ENCODE measurements at regions not wholly inside any gene's neighbourhood (a gene's known extent, or its start where the extent isn't known, plus 50 kb on each side); places are given as distances from the start of the nearest gene placed in this dataset.

GRCh38 chr12:62162214-62162613 lies 98.0 kb upstream of the USP15 start:
- H3K4me1 ChIP-seq (ENCODE audit: insufficient read depth): no peaks in the 10 kb centered on the region
- no peaks in the 10 kb centered on the region for H4K20me1 ChIP-seq (ENCODE audit: insufficient read depth, poor library complexity, severe bottlenecking)
- H3K4me2 ChIP-seq: no peak overlapping the region
- H3K4me3 ChIP-seq: no peak overlapping the region
- H3K9me3 ChIP-seq (ENCODE audit: low read depth): no peaks in the 10 kb centered on the region
- H2AFZ ChIP-seq: no peak overlapping the region
- TF ChIP-seq, protein P1, sequence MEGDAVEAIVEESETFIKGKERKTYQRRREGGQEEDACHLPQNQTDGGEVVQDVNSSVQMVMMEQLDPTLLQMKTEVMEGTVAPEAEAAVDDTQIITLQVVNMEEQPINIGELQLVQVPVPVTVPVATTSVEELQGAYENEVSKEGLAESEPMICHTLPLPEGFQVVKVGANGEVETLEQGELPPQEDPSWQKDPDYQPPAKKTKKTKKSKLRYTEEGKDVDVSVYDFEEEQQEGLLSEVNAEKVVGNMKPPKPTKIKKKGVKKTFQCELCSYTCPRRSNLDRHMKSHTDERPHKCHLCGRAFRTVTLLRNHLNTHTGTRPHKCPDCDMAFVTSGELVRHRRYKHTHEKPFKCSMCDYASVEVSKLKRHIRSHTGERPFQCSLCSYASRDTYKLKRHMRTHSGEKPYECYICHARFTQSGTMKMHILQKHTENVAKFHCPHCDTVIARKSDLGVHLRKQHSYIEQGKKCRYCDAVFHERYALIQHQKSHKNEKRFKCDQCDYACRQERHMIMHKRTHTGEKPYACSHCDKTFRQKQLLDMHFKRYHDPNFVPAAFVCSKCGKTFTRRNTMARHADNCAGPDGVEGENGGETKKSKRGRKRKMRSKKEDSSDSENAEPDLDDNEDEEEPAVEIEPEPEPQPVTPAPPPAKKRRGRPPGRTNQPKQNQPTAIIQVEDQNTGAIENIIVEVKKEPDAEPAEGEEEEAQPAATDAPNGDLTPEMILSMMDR (IDR thresholded peaks at IDR 0.05; ENCODE audit: poor library complexity): no peak
- TF ChIP-seq EZH2 (IDR thresholded peaks at IDR 0.05; ENCODE audit: borderline replicate concordance) (no peak), EZH2phosphoT487 (IDR thresholded peaks at IDR 0.05; ENCODE audit: low read depth, severe bottlenecking, unreplicated experiment) (no peak)
- H3K36me3 ChIP-seq (replicated peaks; ENCODE audit: insufficient read depth, low read depth): no peaks in the 10 kb centered on the region
- H3K79me2 ChIP-seq: no peaks in the 10 kb centered on the region
- no peak overlapping the region for H3K27ac ChIP-seq
- peaks cover 3% of the 10 kb centered on the region for H3K27me3 ChIP-seq
- DNase-seq (ENCODE audit: low spot score): no peak
- WGBS (ENCODE audit: low lambda C conversion rate, missing lambda C conversion rate): 84% methylated on average over 2 of the region's 2 CpGs
- no peaks in the 10 kb centered on the region for H3K9me2 ChIP-seq (replicated peaks; ENCODE audit: insufficient read depth)

DNA sequence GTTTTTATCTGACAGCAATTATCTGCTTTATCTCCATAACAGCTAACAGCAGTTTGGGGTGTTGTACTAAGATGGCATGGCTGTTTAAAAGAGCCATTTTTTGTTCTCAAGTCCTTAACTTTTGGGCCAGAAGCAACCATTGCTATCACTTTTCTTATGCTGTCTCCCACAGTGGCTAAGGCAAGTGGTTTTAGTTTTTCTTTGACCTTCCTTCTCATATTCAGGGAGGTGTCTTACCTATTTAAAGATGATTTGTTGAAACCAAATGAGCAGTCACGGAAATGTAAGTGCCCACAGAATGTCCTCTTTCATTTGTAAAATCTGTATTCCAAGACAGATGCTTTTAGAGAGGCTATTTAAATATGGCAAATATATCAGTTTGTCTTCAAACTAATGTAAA lies 96.8 kb upstream of the USP15 start:
- no peak overlapping the region for H3K4me3 ChIP-seq
- no peaks in the 10 kb centered on the region for H3K9me3 ChIP-seq (ENCODE audit: low read depth)
- no peak for DNase-seq (ENCODE audit: low spot score)
- H3K4me1 ChIP-seq (ENCODE audit: insufficient read depth): no peaks in the 10 kb centered on the region
- H3K36me3 ChIP-seq (replicated peaks; ENCODE audit: insufficient read depth, low read depth): no peaks in the 10 kb centered on the region
- 79% methylated on average over 1 of the region's 1 CpG for WGBS (ENCODE audit: low lambda C conversion rate, missing lambda C conversion rate)
- H3K27me3 ChIP-seq: peaks cover 3% of the 10 kb centered on the region
- no peaks in the 10 kb centered on the region for H4K20me1 ChIP-seq (ENCODE audit: insufficient read depth, poor library complexity, severe bottlenecking)
- H2AFZ ChIP-seq: no peak overlapping the region
- no peak overlapping the region for H3K27ac ChIP-seq
- H3K79me2 ChIP-seq: no peaks in the 10 kb centered on the region
- H3K4me2 ChIP-seq: no peak overlapping the region
- TF ChIP-seq EZH2phosphoT487 (IDR thresholded peaks at IDR 0.05; ENCODE audit: low read depth, severe bottlenecking, unreplicated experiment): no peak
- no peaks in the 10 kb centered on the region for H3K9me2 ChIP-seq (replicated peaks; ENCODE audit: insufficient read depth)

- Histone ChIP-seq H3K79me2 (no peaks in the 10 kb centered on the region), H3K4me1 (ENCODE audit: insufficient read depth) (no peaks in the 10 kb centered on the region), H3K27me3 (peaks cover 3% of the 10 kb centered on the region), H3K9me2 (replicated peaks; ENCODE audit: insufficient read depth) (no peaks in the 10 kb centered on the region), H3K4me2 (no peak overlapping the region), H3K27ac (no peak overlapping the region), H3K9me3 (ENCODE audit: low read depth) (no peaks in the 10 kb centered on the region), H2AFZ (no peak overlapping the region), H3K36me3 (replicated peaks; ENCODE audit: insufficient read depth, low read depth) (no peaks in the 10 kb centered on the region), H4K20me1 (ENCODE audit: insufficient read depth, poor library complexity, severe bottlenecking) (no peaks in the 10 kb centered on the region), H3K4me3 (no peak overlapping the region)
- no peak for TF ChIP-seq EZH2phosphoT487 (IDR thresholded peaks at IDR 0.05; ENCODE audit: low read depth, severe bottlenecking, unreplicated experiment)
- TF ChIP-seq EZH2 (IDR thresholded peaks at IDR 0.05; ENCODE audit: borderline replicate concordance): no peak
- TF ChIP-seq, protein P1 (IDR thresholded peaks at IDR 0.05; ENCODE audit: poor library complexity): no peak
- DNase-seq (ENCODE audit: low spot score): no peak
- 90% methylated on average over 4 of the region's 4 CpGs for WGBS (ENCODE audit: low lambda C conversion rate, missing lambda C conversion rate)
Observed at GRCh38 chr12:62164036-62164435, 96.2 kb upstream of the USP15 start.

- Histone ChIP-seq H4K20me1 (ENCODE audit: insufficient read depth, poor library complexity, severe bottlenecking) (no peaks in the 10 kb centered on the region), H3K4me1 (ENCODE audit: insufficient read depth) (no peaks in the 10 kb centered on the region), H3K4me2 (no peak overlapping the region), H3K9me2 (replicated peaks; ENCODE audit: insufficient read depth) (no peaks in the 10 kb centered on the region), H2AFZ (no peak overlapping the region), H3K27me3 (peaks cover 3% of the 10 kb centered on the region), H3K36me3 (replicated peaks; ENCODE audit: insufficient read depth, low read depth) (no peaks in the 10 kb centered on the region), H3K27ac (no peak overlapping the region), H3K9me3 (ENCODE audit: low read depth) (no peaks in the 10 kb centered on the region), H3K4me3 (no peak overlapping the region), H3K79me2 (no peaks in the 10 kb centered on the region)
- 88% methylated on average over 2 of the region's 2 CpGs for WGBS (ENCODE audit: low lambda C conversion rate, missing lambda C conversion rate)
- TF ChIP-seq, protein P1 (IDR thresholded peaks at IDR 0.05; ENCODE audit: poor library complexity): no peak
- DNase-seq (ENCODE audit: low spot score): no peak
Observed at GRCh38 chr12:62166525-62166924, 93.7 kb upstream of the USP15 start.

Data from hepatocyte (in vitro differentiated cells).